C1 segment of cervical spinal cord (tissue), 14 donors: ENCODE measurements at regions not wholly inside any gene's neighbourhood (a gene's known extent, or its start where the extent isn't known, plus 50 kb on each side); places are given as distances from the start of the nearest gene placed in this dataset.

Experiments
- DNase-seq, 14 donors: peaks; one replicate each; lab custom pipeline; 2025; lab: John Stamatoyannopoulos, UW

GRCh38 chr6:4588581-4588980, 187.6 kb upstream of the CDYL start:
- DNase-seq: no peak

- no peak for DNase-seq
These were observed 188.0 kb upstream of the CDYL start for GRCh38 chr6:4588163-4588562.

GRCh38 chr6:4587171-4587570, 189.0 kb upstream of the CDYL start:
- no peak for DNase-seq

GRCh38 chr6:4586469-4586859, 189.7 kb upstream of the CDYL start:
- no peak for DNase-seq

- no peak for DNase-seq
These were observed 190.3 kb upstream of the CDYL start for GRCh38 chr6:4585682-4586468.

GRCh38 chr6:4584801-4585200, 191.4 kb upstream of the CDYL start:
- no peak for DNase-seq

- no peak for DNase-seq
These were observed 193.4 kb upstream of the CDYL start for GRCh38 chr6:4582506-4583417.

- no peak for DNase-seq
These were observed 194.5 kb upstream of the CDYL start for GRCh38 chr6:4581468-4582385.

GRCh38 chr6:4580361-4580760, 195.8 kb upstream of the CDYL start:
- DNase-seq: no peak

GRCh38 chr6:4577406-4577805, 198.8 kb upstream of the CDYL start:
- DNase-seq: peak in 1 of 14 donors; percentile 2

- DNase-seq: no peak
These were observed 200.5 kb upstream of the CDYL start for GRCh38 chr6:4575714-4576113.

- DNase-seq: no peak
These were observed 202.2 kb upstream of the CDYL start for GRCh38 chr6:4574007-4574406.

- no peak for DNase-seq
These were observed 205.2 kb upstream of the CDYL start for GRCh38 chr6:4571011-4571410.

GRCh38 chr6:4568138-4568537, 208.1 kb upstream of the CDYL start:
- peak in 1 of 14 donors; percentile 68 for DNase-seq

GRCh38 chr6:4567141-4567540, 209.1 kb upstream of the CDYL start:
- no peak for DNase-seq

GRCh38 chr6:4565301-4566250, 210.6 kb upstream of the CDYL start:
- no peak for DNase-seq

GRCh38 chr6:4564801-4565271, 211.4 kb upstream of the CDYL start:
- DNase-seq: peak in 6 of 14 donors; percentile 6 to 33 (median 28)

- no peak for DNase-seq
These were observed 212.3 kb upstream of the CDYL start for GRCh38 chr6:4563877-4564276.

GRCh38 chr6:4563156-4563555, 213.0 kb upstream of the CDYL start:
- peak in 1 of 14 donors; percentile 8 for DNase-seq

GRCh38 chr6:4561773-4562400, 214.3 kb upstream of the CDYL start:
- DNase-seq: no peak
